IMR-90 (cell line): ENCODE measurements at regions not wholly inside any gene's neighbourhood (a gene's known extent, or its start where the extent isn't known, plus 50 kb on each side); places are given as distances from the start of the nearest gene placed in this dataset.

Experiments used
- ATAC-seq: fragments of 200-7000 bp; cut with Tn5 transposase; 2 replicates; pipeline ENCODE4 v1.9.1; 2020; ENCODE audit warnings: low read depth, mild to moderate bottlenecking, moderate library complexity
- BruUV-seq: library from RNA; stranded (reverse); fragments of 400-500 nt; replicated peaks from 2 replicates; lab custom pipeline; 2021; lab: Mats Ljungman, UMichigan
- CTCF ChIA-PET: fragments of 300-600 bp; formaldehyde crosslinking; extraction: SDS; loops from one replicate; lab custom pipeline; 2021; ENCODE audit warnings: antibody characterized with exemption; lab: Yijun Ruan, JAX
- POLR2A ChIA-PET: fragments of 300-600 bp; sonication (Branson Sonifier 250); formaldehyde crosslinking; loops from one replicate; lab custom pipeline; 2022; ENCODE audit warnings: antibody characterized with exemption; ENCODE audit not compliant: unreplicated experiment; lab: Charles Lee
- DNase-seq: peaks from one replicate; pipeline ENCODE4 v3.0.0; 2013
- H2AFZ ChIP-seq: replicated peaks from 2 replicates; pipeline ENCODE3; 2013; ENCODE audit warnings: low read length, mild to moderate bottlenecking; ENCODE audit not compliant: poor library complexity
- H2AK5ac ChIP-seq: 2 replicates; pipeline ENCODE4 v1.6.1; 2013; ENCODE audit warnings: low read depth, low read length, inconsistent platforms
- H2AK9ac ChIP-seq: replicated peaks from 2 replicates; pipeline ENCODE3; 2013; ENCODE audit warnings: mild to moderate bottlenecking, low read depth, low read length, moderate library complexity; ENCODE audit not compliant: poor library complexity
- H2BK120ac ChIP-seq: 2 replicates; pipeline ENCODE4 v1.6.1; 2013; ENCODE audit warnings: low read depth, low read length, inconsistent platforms
- H2BK15ac ChIP-seq: 3 replicates; pipeline ENCODE4 v1.6.1; 2013; ENCODE audit warnings: low read depth, low read length, inconsistent platforms
- H2BK20ac ChIP-seq: 2 replicates; pipeline ENCODE4 v1.6.1; 2013; ENCODE audit warnings: low read depth, mild to moderate bottlenecking, inconsistent platforms, low read length, moderate library complexity
- H2BK5ac ChIP-seq: 2 replicates; pipeline ENCODE4 v1.6.1; 2013; ENCODE audit warnings: mild to moderate bottlenecking, low read depth, low read length, inconsistent platforms; ENCODE audit not compliant: poor library complexity, severe bottlenecking
- H3K14ac ChIP-seq: replicated peaks from 2 replicates; pipeline ENCODE4 v1.6.1; 2013; ENCODE audit warnings: low read depth, low read length, inconsistent platforms
- H3K18ac ChIP-seq: 2 replicates; pipeline ENCODE4 v1.6.1; 2013; ENCODE audit warnings: low read depth, low read length, control low read depth
- H3K23ac ChIP-seq: 2 replicates; pipeline ENCODE4 v1.6.1; 2013; ENCODE audit warnings: low read depth, low read length, inconsistent platforms
- H3K27ac ChIP-seq: 2 replicates; pipeline ENCODE4 v1.5.1; 2013; ENCODE audit warnings: mild to moderate bottlenecking, control low read depth, low read length; ENCODE audit not compliant: insufficient read depth
- H3K27me3 ChIP-seq: 2 replicates; pipeline ENCODE4 v1.6.1; 2013; ENCODE audit warnings: low read length; ENCODE audit not compliant: control insufficient read depth, insufficient read depth
- H3K36me3 ChIP-seq: 2 replicates; pipeline ENCODE4 v1.6.1; 2013; ENCODE audit warnings: low read length, mixed read lengths; ENCODE audit not compliant: control insufficient read depth, insufficient read depth
- H3K4ac ChIP-seq: 2 replicates; pipeline ENCODE4 v1.6.1; 2013; ENCODE audit warnings: low read depth, low read length, inconsistent platforms
- H3K4me1 ChIP-seq: 2 replicates; pipeline ENCODE4 v1.6.1; 2013; ENCODE audit warnings: low read length, mixed read lengths; ENCODE audit not compliant: control insufficient read depth, insufficient read depth
- H3K4me2 ChIP-seq: 2 replicates; pipeline ENCODE4 v1.6.1; 2013; ENCODE audit warnings: low read depth, mild to moderate bottlenecking, control low read depth, low read length, moderate library complexity
- H3K4me3 ChIP-seq: 2 replicates; pipeline ENCODE4 v1.5.1; 2013; ENCODE audit warnings: low read depth, mild to moderate bottlenecking, control low read depth, low read length, moderate library complexity; ENCODE audit not compliant: insufficient read depth
- H3K56ac ChIP-seq: 2 replicates; pipeline ENCODE4 v1.6.1; 2013; ENCODE audit warnings: low read length, inconsistent platforms; ENCODE audit not compliant: insufficient read depth; ENCODE audit errors: extremely low read depth
- H3K79me1 ChIP-seq, 2 experiments: 2 replicates each; pipeline ENCODE4 v1.6.1; 2013; ENCODE audit warnings: low read length in 2 of 2, inconsistent platforms in 1 of 2, low read depth in 1 of 2
- H3K9ac ChIP-seq: 2 replicates; pipeline ENCODE4 v1.6.1; 2013; ENCODE audit warnings: low read depth, low read length, control low read depth
- H3K9me1 ChIP-seq: 2 replicates; pipeline ENCODE4 v1.6.1; 2013; ENCODE audit warnings: low read length, inconsistent platforms; ENCODE audit not compliant: insufficient read depth
- H3K9me3 ChIP-seq: 2 replicates; pipeline ENCODE4 v1.6.1; 2013; ENCODE audit warnings: low read length; ENCODE audit not compliant: control insufficient read depth, insufficient read depth
- H4K20me1 ChIP-seq: 2 replicates; pipeline ENCODE4 v1.6.1; 2013; ENCODE audit warnings: low read length, inconsistent platforms; ENCODE audit not compliant: insufficient read depth
- H4K5ac ChIP-seq: 2 replicates; pipeline ENCODE4 v1.6.1; 2013; ENCODE audit warnings: mild to moderate bottlenecking, low read depth, low read length, control low read depth
- H4K8ac ChIP-seq, 2 experiments: 2 replicates each; pipeline ENCODE4 v1.6.1; 2013; ENCODE audit warnings: low read depth in 2 of 2, low read length in 2 of 2, control low read depth in 1 of 2, inconsistent platforms in 1 of 2
- H4K91ac ChIP-seq: 2 replicates; pipeline ENCODE4 v1.6.1; 2013; ENCODE audit warnings: low read depth, low read length, inconsistent platforms; ENCODE audit not compliant: insufficient read depth
- BHLHE40 ChIP-seq: fragments of 150-350 bp; IDR thresholded peaks from 2 replicates; pipeline ENCODE4 v1.6.1; 2016; ENCODE audit warnings: mild to moderate bottlenecking, low read depth, low read length
- CHD1 ChIP-seq: IDR thresholded peaks from 2 replicates; pipeline ENCODE4 v1.6.1; 2012; ENCODE audit warnings: low read depth, low read length, improper control_type of control experiment
- FOS ChIP-seq: fragments of 150-350 bp; IDR thresholded peaks from 2 replicates; pipeline ENCODE4 v1.6.1; 2016; ENCODE audit warnings: low read depth, low read length
- MXI1 ChIP-seq: IDR thresholded peaks from 2 replicates; pipeline ENCODE4 v1.6.1; 2012; ENCODE audit warnings: low read depth, mild to moderate bottlenecking, low read length, moderate library complexity, borderline replicate concordance
- NFE2L2 ChIP-seq: fragments of 150-350 bp; IDR thresholded peaks from 2 replicates; pipeline ENCODE4 v1.6.1; 2016; ENCODE audit warnings: low read depth, mild to moderate bottlenecking, low read length
- RAD21 ChIP-seq: IDR thresholded peaks from 2 replicates; pipeline ENCODE4 v1.6.1; 2012; ENCODE audit warnings: low read length, improper control_type of control experiment
- WGBS, 2 experiments: methylation state at CpG; one replicate each; pipeline versions ENCODE4 v1.1.5 to v1.1.7; 2013; ENCODE audit warnings: missing lambda C conversion rate in 2 of 2; ENCODE audit not compliant: insufficient read length in 1 of 2; ENCODE audit errors: extremely low coverage in 2 of 2; 5-methylcytosine and 5-hydroxymethylcytosine counted together
- dilution Hi-C: fragments of 300-500 bp; cut with HindIII; formaldehyde crosslinking; loops from one replicate; pipeline ENCODE4 v1.14.3; 2018; ENCODE audit warnings: low sequenced_read_pairs; ENCODE audit not compliant: unreplicated experiment
- in situ Hi-C: fragments of 300-500 bp; cut with MboI; formaldehyde crosslinking; loops from 3 replicates; pipeline ENCODE4 v1.14.3; 2019; ENCODE audit warnings: low sequenced_read_pairs, inconsistent platforms, mixed read lengths
- intact Hi-C: fragments of 100-400 bp; cut with micrococcal nuclease; formaldehyde crosslinking; loops from 2 replicates; pipeline ENCODE4 v1.10.0; 2022
- TF ChIP-seq, protein P1 (sequence below): fragments of 150-350 bp; IDR thresholded peaks from 2 replicates; pipeline ENCODE4 v1.6.1; 2016; ENCODE audit warnings: low read depth, mild to moderate bottlenecking, low read length, moderate library complexity, borderline replicate concordance
- TF ChIP-seq, protein P2 (sequence below): conservative IDR thresholded peaks from 2 replicates; pipeline ENCODE4 v1.5.1; 2012; ENCODE audit warnings: mild to moderate bottlenecking, low read depth, low read length, improper control_type of control experiment

DNA sequence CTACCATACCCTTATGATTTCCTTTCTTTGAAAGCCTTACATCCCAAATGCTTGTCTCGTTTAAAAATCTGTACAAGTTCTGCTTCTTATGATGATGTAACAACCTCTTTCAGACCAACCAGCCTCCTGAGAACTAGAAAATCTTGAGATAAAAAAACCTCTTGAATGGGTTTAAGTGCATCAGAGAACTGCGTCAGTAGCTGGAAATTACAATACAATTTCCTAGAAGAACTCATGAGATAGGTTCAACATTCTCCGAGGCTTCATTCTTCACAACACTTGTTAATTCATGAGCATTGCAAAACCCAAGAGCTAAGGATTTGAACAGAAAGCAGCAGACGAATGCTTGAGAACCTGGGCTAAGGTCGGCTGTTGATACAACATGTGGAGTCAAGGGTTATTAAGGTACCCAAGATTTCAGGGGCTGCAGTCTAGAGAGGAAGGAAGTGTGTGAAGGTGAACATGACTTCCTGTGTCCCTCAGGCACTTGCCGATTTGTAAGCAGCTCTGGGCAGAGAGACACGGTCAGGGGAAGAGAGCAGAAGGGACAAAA lies 286.0 kb downstream of the ICE1 start:
- Histone ChIP-seq H3K56ac (no peak overlapping the region), H3K9me3 (peaks cover 24% of the 10 kb centered on the region), H3K14ac (no peak overlapping the region), H4K8ac (no peak overlapping the region), H2AFZ (no peak overlapping the region), H3K4me1 (no peaks in the 10 kb centered on the region), H3K27me3 (no peaks in the 10 kb centered on the region), H3K4ac (no peak overlapping the region), H2AK9ac (no peak overlapping the region), H2BK120ac (no peak overlapping the region), H2BK15ac (no peak overlapping the region), H3K23ac (no peak overlapping the region), H3K79me1 (no peaks in the 10 kb centered on the region), H2BK20ac (no peak overlapping the region), H3K4me3 (no peak overlapping the region), H4K91ac (no peak overlapping the region), H3K27ac (no peak overlapping the region), H3K18ac (no peak overlapping the region), H3K9ac (no peak overlapping the region), H2AK5ac (no peak overlapping the region), H2BK5ac (no peak overlapping the region), H4K20me1 (no peaks in the 10 kb centered on the region), H3K36me3 (no peaks in the 10 kb centered on the region), H4K5ac (no peak overlapping the region), H3K9me1 (no peaks in the 10 kb centered on the region), H3K4me2 (no peak overlapping the region)
- no TSS peak for BruUV-seq
- 68% methylated on average over 3 of the region's 7 CpGs; no CpG with 5 or more reads in 1 of the 2 experiments for WGBS, 2 experiments
- no peak for ATAC-seq
- dilution Hi-C loops (no loop called here), in situ Hi-C loops (no loop called here), intact Hi-C loops (no loop called here)
- CTCF ChIA-PET, result no interaction called here
- TF ChIP-seq NFE2L2, result no peak
- TF ChIP-seq, protein P1, sequence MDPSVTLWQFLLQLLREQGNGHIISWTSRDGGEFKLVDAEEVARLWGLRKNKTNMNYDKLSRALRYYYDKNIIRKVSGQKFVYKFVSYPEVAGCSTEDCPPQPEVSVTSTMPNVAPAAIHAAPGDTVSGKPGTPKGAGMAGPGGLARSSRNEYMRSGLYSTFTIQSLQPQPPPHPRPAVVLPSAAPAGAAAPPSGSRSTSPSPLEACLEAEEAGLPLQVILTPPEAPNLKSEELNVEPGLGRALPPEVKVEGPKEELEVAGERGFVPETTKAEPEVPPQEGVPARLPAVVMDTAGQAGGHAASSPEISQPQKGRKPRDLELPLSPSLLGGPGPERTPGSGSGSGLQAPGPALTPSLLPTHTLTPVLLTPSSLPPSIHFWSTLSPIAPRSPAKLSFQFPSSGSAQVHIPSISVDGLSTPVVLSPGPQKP, result no peak
- TF ChIP-seq CHD1, result no peak
- no peak for TF ChIP-seq BHLHE40
- no peak for TF ChIP-seq FOS
- no peak for TF ChIP-seq MXI1
- TF ChIP-seq, protein P2, sequence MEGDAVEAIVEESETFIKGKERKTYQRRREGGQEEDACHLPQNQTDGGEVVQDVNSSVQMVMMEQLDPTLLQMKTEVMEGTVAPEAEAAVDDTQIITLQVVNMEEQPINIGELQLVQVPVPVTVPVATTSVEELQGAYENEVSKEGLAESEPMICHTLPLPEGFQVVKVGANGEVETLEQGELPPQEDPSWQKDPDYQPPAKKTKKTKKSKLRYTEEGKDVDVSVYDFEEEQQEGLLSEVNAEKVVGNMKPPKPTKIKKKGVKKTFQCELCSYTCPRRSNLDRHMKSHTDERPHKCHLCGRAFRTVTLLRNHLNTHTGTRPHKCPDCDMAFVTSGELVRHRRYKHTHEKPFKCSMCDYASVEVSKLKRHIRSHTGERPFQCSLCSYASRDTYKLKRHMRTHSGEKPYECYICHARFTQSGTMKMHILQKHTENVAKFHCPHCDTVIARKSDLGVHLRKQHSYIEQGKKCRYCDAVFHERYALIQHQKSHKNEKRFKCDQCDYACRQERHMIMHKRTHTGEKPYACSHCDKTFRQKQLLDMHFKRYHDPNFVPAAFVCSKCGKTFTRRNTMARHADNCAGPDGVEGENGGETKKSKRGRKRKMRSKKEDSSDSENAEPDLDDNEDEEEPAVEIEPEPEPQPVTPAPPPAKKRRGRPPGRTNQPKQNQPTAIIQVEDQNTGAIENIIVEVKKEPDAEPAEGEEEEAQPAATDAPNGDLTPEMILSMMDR, result no peak
- TF ChIP-seq RAD21, result no peak
- no peak for DNase-seq
- POLR2A ChIA-PET, result no interaction called here
